Fibroblast of peridontal ligament (primary cell): ENCODE measurements at regions not wholly inside any gene's neighbourhood (a gene's known extent, or its start where the extent isn't known, plus 50 kb on each side); places are given as distances from the start of the nearest gene placed in this dataset.

ENCODE experiments used
- DNase-seq: peaks from one replicate; pipeline ENCODE4 v3.0.0-alpha.2; 2010; ENCODE audit errors: extremely low read depth

DNA sequence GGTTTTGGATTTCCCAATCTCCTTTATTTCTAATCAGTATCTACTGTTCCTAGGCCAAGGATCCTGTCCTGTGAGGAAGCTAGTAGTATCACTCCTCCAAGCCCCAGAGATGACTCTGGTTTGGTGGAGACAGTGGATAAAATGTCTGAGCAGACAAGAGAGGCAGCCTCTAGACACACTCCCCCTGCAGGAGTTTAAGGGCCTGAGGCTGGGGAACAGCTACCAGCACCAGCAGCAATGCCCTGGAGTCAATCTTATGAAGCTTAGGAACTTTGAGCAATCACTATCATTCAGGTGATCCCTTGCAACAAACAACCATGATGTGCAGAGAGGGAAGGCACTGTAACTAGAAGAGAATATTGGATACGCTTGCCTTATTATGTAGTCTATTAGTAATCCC, 384.7 kb upstream of the ID4 start:
- DNase-seq = no peak

DNA sequence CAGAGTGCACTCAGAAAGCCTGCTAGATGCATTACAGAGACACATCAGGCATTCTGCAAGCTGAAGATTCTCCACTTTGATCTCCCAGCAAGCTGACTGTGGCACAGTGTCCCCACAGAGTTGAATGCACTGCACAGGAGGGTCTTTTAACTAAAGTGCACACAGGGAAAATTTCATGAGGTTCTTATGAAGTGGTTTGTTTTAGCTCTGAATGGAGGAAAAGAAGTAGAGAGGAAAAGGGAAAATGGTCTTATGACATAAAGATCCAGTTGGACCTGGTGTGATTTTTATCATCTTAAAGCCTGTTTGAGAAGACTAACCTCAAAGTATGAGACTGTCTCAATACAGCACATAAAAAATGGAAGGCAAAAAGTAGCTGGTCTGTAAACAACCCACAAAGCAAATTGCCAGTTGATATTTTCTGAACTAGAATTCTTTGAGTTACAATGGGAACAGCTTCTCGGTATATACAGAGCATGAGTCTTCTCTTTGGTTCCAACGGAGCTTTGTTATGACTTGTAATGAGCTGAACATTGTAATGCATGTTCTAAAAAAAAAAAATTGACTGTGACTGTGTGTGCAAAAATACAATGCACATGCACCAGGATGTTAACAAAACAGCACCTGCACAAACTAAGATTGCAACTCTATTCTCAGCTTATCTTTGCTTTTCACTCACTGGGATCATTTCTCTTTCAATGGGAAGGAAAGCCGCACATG, 383.0 kb upstream of the ID4 start:
- no peak for DNase-seq

DNA sequence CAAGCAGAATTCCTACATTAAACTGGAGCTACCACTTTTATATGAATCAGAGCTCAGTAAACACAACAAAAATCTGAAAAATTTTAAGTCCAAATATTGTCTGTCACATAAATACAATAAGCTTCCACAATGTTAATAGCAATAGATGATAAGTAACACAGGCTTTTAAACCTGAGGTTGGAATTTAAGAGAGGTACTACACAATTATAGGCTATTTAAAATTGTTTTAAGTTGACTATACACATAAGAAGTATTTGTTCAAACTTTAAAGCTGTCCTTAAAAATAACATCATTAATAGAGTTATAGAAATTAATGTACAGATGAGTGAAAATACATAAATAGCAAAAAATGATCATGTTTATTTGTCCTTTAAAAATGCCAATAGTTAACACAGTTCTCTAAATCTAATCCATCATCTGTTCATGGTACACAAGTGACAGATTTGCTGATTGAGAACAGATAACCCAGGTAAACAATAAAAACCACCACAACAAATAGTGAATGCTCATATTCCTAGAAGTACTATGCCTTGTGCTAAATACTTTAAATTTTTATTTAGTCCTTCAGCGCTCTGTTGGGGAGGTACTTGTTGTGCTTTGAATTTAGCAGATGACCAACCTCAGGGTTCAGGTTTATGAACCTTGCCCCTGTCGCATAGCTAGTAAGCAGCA, 382.3 kb upstream of the ID4 start:
- DNase-seq = no peak

- DNase-seq = no peak
These were observed 373.9 kb upstream of the ID4 start for GRCh38 chr6:19463250-19463649.

- DNase-seq = no peak
These were observed 373.2 kb upstream of the ID4 start for GRCh38 chr6:19463925-19464324.

DNA sequence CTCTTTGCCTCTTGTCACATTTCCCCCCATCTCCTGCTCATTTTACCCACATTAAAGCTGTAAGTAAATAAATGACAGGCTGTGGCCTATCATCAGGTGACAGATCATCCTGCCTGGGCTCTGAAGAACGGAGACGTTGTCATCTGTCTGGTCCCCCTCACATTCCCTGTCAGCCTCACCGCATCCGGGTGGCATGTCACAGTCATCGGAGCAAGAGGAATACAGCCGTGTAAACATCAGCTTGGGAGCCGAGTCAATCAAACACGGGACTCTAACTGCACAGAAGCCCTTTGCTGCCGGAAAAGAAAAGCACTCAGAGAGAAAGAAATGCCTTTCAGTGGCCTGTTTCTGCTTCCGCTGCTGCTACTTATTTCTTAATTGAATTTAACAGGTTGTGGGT, 371.9 kb upstream of the ID4 start:
- DNase-seq = no peak

- peak; percentile 45 for DNase-seq
These were observed 371.4 kb upstream of the ID4 start for GRCh38 chr6:19465760-19466159.

DNA sequence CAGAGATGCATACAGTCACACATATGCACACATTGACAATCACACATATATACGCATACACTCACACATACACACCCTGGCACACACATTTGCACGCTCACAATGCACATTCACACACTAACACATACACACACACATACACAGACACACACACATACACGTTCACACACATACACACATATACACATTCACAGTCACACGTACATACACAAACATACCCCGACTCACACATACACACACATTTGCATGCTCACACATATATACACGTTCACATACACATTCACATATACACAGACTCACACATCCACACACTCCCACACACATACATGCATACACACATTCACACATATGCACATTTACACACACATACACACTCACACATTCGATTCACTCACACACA, 366.8 kb upstream of the ID4 start:
- no peak for DNase-seq

GRCh38 chr6:19472153-19472552, 365.0 kb upstream of the ID4 start:
- peak; percentile 27 for DNase-seq

DNA sequence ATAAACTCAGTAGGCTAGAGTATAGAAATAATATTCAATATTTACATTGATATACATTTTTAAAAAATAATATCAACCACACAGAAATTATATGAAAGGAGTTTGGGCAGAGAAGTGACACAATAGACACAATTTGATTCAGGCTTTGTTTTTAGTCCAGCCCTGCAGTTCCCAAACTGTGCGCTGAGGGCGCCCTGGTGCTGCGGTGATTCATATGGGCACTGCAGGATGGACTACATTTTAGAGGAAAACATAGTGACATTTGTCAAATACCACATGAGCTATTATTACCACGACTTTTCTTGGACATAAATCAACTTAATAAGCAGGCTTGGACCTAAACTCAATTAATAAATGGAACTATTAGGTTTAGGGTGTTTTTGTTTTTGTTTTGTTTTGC, 364.3 kb upstream of the ID4 start:
- no peak for DNase-seq

DNA sequence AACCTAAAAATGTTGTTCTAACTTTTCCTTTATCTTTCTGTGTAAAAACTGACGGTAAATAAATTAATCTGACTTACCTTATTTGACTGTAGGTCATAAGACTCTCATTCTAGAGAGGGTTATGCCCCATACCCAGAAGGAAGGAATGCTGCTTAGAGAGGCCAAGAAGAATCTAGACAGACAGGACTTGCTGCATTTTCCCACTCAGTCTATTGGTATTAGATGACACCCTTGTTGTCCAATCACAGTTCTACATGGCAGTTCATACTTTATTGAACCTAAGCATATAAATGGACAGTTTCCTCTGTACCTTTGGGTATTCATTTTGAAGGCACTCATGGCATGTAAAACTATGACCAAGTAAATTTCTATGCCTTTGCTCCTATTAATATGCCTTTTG, 359.6 kb upstream of the ID4 start:
- DNase-seq = no peak

GRCh38 chr6:19478273-19478672, 358.9 kb upstream of the ID4 start:
- DNase-seq = no peak

DNA sequence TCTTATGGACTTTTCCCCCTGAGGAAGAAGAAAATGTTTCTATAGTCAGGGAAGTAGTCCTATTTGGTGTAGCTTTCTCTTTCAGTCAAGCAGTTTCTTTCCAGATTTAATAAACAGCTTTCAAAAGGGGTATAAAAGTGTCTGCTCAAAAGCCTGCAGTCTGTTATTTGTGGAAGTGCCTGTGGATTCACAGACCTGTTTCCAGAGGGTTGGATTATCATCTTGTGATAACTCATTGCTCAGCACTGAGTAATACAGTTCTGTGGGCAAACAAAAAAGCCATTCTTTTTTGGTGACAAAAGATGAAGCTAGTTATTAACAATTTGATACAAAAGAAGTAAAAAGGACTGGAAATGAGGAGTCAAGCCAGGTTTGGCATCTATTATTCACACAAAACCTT, 358.2 kb upstream of the ID4 start:
- no peak for DNase-seq

DNA sequence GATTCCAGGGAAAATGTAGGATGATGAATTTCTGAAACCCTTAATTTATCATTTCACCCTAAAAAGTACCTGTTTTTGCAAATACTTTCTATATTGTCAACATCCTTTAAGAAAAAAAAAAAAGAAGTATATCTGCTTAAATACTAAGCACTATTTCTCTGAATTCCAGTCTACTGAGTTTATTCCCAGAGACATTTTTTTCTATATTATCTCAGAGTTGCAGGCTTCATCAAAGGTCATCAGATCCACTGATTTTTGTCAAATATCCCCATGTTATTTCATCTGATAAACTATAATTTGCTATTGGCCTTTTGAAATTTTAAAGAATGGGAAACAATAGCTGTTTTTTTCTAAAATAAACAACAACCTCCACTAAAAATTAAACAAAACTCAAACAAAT, 357.6 kb upstream of the ID4 start:
- no peak for DNase-seq

GRCh38 chr6:19492636-19493405, 344.3 kb upstream of the ID4 start:
- no peak for DNase-seq

- DNase-seq = no peak
These were observed 335.4 kb upstream of the ID4 start for GRCh38 chr6:19501737-19502245.

GRCh38 chr6:19502301-19502700, 334.9 kb upstream of the ID4 start:
- no peak for DNase-seq

- no peak for DNase-seq
These were observed 321.2 kb upstream of the ID4 start for GRCh38 chr6:19515939-19516338.

- no peak for DNase-seq
These were observed 317.2 kb upstream of the ID4 start for GRCh38 chr6:19519941-19520340.

GRCh38 chr6:19524366-19525186, 312.6 kb upstream of the ID4 start:
- DNase-seq = no peak

DNA sequence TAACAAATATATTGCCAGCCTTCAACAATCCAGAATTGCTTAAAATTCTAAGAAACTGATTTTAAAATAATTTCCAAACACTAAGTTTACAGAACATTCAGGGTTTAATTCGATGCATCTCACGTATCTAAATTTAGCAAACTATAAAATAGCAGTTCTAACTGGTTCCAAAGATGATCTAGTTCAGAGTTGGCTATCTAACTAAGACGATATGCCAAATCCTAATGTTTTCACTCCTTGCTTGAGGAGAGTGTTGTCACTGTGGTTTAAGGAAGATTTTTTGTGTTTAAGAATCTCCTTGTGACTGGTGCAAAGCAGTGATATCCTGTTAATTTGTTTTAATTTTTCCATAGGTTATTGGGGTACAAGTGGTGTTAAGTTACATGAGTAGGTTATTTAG, 311.5 kb upstream of the ID4 start:
- DNase-seq = no peak

GRCh38 chr6:19530188-19530587, 307.0 kb upstream of the ID4 start:
- DNase-seq = no peak
